ENCODE measurements at regions not wholly inside any gene's neighbourhood (a gene's known extent, or its start where the extent isn't known, plus 50 kb on each side); places are given as distances from the start of the nearest gene placed in this dataset.
A peak's percentile ranks its signal among the peaks of the same experiment; 100 is the strongest.
"Not testable (repeated sequence)": the region's sequence is repeated elsewhere in the genome, so short reads cannot be mapped to it uniquely, and the experiment has no call there.

GRCh38 chr15:38996111-38996631 lies 431.6 kb upstream of the RASGRP1 start:
- in situ Hi-C loops (cut with HindIII; ENCODE audit: low pct_ligation_motif_present, low sequenced_read_pairs) = no loop called here
- DNase-seq = peak; percentile 67
- TF ChIP-seq, protein P1, sequence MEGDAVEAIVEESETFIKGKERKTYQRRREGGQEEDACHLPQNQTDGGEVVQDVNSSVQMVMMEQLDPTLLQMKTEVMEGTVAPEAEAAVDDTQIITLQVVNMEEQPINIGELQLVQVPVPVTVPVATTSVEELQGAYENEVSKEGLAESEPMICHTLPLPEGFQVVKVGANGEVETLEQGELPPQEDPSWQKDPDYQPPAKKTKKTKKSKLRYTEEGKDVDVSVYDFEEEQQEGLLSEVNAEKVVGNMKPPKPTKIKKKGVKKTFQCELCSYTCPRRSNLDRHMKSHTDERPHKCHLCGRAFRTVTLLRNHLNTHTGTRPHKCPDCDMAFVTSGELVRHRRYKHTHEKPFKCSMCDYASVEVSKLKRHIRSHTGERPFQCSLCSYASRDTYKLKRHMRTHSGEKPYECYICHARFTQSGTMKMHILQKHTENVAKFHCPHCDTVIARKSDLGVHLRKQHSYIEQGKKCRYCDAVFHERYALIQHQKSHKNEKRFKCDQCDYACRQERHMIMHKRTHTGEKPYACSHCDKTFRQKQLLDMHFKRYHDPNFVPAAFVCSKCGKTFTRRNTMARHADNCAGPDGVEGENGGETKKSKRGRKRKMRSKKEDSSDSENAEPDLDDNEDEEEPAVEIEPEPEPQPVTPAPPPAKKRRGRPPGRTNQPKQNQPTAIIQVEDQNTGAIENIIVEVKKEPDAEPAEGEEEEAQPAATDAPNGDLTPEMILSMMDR (IDR thresholded peaks at IDR 0.05; ENCODE audit: low read depth, low read length, missing control alignments) = no peak
- H3K36me3 ChIP-seq (replicated peaks) = no peaks in the 10 kb centered on the region
- peak overlapping the region; percentile 54 for H3K27ac ChIP-seq
- H3K27me3 ChIP-seq (replicated peaks) = no peaks in the 10 kb centered on the region
- H3K4me3 ChIP-seq (ENCODE audit: low read depth, low read length) = no peak overlapping the region

DNA sequence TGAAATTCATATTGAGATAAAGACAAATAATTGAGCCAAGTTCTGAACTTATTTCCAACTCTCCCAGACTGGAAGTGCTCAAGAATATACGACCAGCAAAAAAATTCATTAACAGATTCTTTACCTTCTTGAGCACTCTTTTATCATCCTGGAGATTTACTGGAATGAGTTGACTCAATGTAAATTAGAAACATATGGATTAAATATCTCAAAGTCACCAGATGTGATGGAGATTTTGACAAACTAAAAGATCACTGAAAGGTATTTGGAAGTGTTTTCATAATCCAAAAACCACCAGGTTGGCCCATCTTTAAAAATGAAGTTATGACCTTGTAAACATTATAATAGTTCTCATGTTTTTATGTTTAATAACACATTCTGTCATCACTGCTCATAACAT lies 433.2 kb upstream of the RASGRP1 start:
- H3K27ac ChIP-seq = no peak overlapping the region
- in situ Hi-C loops (cut with HindIII; ENCODE audit: low pct_ligation_motif_present, low sequenced_read_pairs) = no loop called here
- no peak for DNase-seq

GRCh38 chr15:39000008-39000734 lies 435.6 kb upstream of the RASGRP1 start:
- H3K27ac ChIP-seq = no peak overlapping the region
- TF ChIP-seq, protein P1 (IDR thresholded peaks at IDR 0.05; ENCODE audit: low read depth, low read length, missing control alignments) = no peak
- no peaks in the 10 kb centered on the region for H3K27me3 ChIP-seq (replicated peaks)
- H3K4me3 ChIP-seq (ENCODE audit: low read depth, low read length) = no peak overlapping the region
- no peak for DNase-seq
- H3K36me3 ChIP-seq (replicated peaks) = no peaks in the 10 kb centered on the region
- in situ Hi-C loops (cut with HindIII; ENCODE audit: low pct_ligation_motif_present, low sequenced_read_pairs) = no loop called here

More for the DNA sequence above, 433.2 kb upstream of the RASGRP1 start:
- Histone ChIP-seq H3K27me3 (replicated peaks) (no peaks in the 10 kb centered on the region), H3K36me3 (replicated peaks) (no peaks in the 10 kb centered on the region), H3K4me3 (ENCODE audit: low read depth, low read length) (no peak overlapping the region)
- TF ChIP-seq, protein P1 (IDR thresholded peaks at IDR 0.05; ENCODE audit: low read depth, low read length, missing control alignments) = no peak

GRCh38 chr15:39009740-39010139 lies 445.1 kb upstream of the RASGRP1 start:
- Histone ChIP-seq H3K36me3 (replicated peaks) (no peaks in the 10 kb centered on the region), H3K27me3 (replicated peaks) (no peaks in the 10 kb centered on the region), H3K4me3 (ENCODE audit: low read depth, low read length) (no peak overlapping the region), H3K27ac (no peak overlapping the region)
- in situ Hi-C loops (cut with HindIII; ENCODE audit: low pct_ligation_motif_present, low sequenced_read_pairs) = no loop called here
- DNase-seq = no peak
- TF ChIP-seq, protein P1 (IDR thresholded peaks at IDR 0.05; ENCODE audit: low read depth, low read length, missing control alignments) = no peak

GRCh38 chr15:39011066-39011465 lies 446.5 kb upstream of the RASGRP1 start:
- DNase-seq; in situ Hi-C loops (cut with HindIII; ENCODE audit: low pct_ligation_motif_present, low sequenced_read_pairs); H3K27me3 ChIP-seq (replicated peaks); H3K36me3 ChIP-seq (replicated peaks); H3K4me3 ChIP-seq (ENCODE audit: low read depth, low read length); H3K27ac ChIP-seq: not testable (repeated sequence)

DNA sequence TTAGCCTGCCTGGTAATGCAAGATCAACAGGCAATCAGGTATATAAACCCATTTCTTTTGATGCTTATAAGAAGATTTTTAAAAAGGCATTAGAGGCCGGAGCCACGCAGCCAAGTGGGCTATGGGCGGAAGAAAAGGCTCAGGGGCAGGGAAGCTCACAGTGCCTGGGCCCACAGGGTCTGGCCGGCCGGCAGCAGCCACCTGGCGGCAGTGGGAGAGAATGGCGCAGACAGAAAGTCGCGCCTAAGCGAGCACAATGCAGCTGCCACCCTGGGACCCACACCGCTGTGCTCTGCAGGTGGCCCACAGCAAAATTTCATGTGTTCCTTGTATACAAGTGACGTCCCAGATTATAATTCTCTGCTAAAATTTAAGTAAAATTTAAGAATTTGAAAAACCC lies 448.6 kb upstream of the RASGRP1 start:
- H3K27me3 ChIP-seq (replicated peaks) = no peaks in the 10 kb centered on the region
- no peaks in the 10 kb centered on the region for H3K36me3 ChIP-seq (replicated peaks)
- no peak overlapping the region for H3K4me3 ChIP-seq (ENCODE audit: low read depth, low read length)
- in situ Hi-C loops (cut with HindIII; ENCODE audit: low pct_ligation_motif_present, low sequenced_read_pairs) = no loop called here
- TF ChIP-seq, protein P1 (IDR thresholded peaks at IDR 0.05; ENCODE audit: low read depth, low read length, missing control alignments) = no peak
- DNase-seq = no peak
- H3K27ac ChIP-seq = no peak overlapping the region

Data from brain microvascular endothelial cell (primary cell).